Testis (tissue), 2 donors: ENCODE measurements at regions not wholly inside any gene's neighbourhood (a gene's known extent, or its start where the extent isn't known, plus 50 kb on each side); places are given as distances from the start of the nearest gene placed in this dataset.

Experiments used
- CTCF ChIP-seq, 3 experiments: fragments of 450-650 bp in 2 of 3; fragments of 200-600 bp in 1 of 3; sonication (generic) in 1 of 3; IDR thresholded peaks; one replicate each; pipeline ENCODE4 v1.5.1; 2016 to 2019; ENCODE audit warnings: antibody characterized with exemption in 3 of 3, mild to moderate bottlenecking in 2 of 3, moderate library complexity in 1 of 3
- POLR2A ChIP-seq: fragments of 450-650 bp; IDR thresholded peaks from one replicate; pipeline ENCODE4 v1.6.1; 2017; ENCODE audit warnings: antibody characterized with exemption, mild to moderate bottlenecking, moderate library complexity

GRCh38 chr1:199297887-199298286 is 659.0 kb downstream of the PTPRC start:
- TF ChIP-seq POLR2A (no peak), CTCF (IDR thresholded peaks at IDR 0.05) (no peak)
